IMR-90 (cell line): ENCODE measurements at regions not wholly inside any gene's neighbourhood (a gene's known extent, or its start where the extent isn't known, plus 50 kb on each side); places are given as distances from the start of the nearest gene placed in this dataset.

ENCODE experiments used
- ATAC-seq: fragments of 200-7000 bp; cut with Tn5 transposase; 2 replicates; pipeline ENCODE4 v1.9.1; 2020; ENCODE audit warnings: low read depth, mild to moderate bottlenecking, moderate library complexity
- BruUV-seq: library from RNA; stranded (reverse); fragments of 400-500 nt; replicated peaks from 2 replicates; lab custom pipeline; 2021; lab: Mats Ljungman, UMichigan
- CTCF ChIA-PET: fragments of 300-600 bp; formaldehyde crosslinking; extraction: SDS; loops from one replicate; lab custom pipeline; 2021; ENCODE audit warnings: antibody characterized with exemption; lab: Yijun Ruan, JAX
- POLR2A ChIA-PET: fragments of 300-600 bp; sonication (Branson Sonifier 250); formaldehyde crosslinking; loops from one replicate; lab custom pipeline; 2022; ENCODE audit warnings: antibody characterized with exemption; ENCODE audit not compliant: unreplicated experiment; lab: Charles Lee
- DNase-seq: peaks from one replicate; pipeline ENCODE4 v3.0.0; 2013
- H2AFZ ChIP-seq: replicated peaks from 2 replicates; pipeline ENCODE3; 2013; ENCODE audit warnings: low read length, mild to moderate bottlenecking; ENCODE audit not compliant: poor library complexity
- H2AK5ac ChIP-seq: 2 replicates; pipeline ENCODE4 v1.6.1; 2013; ENCODE audit warnings: low read depth, low read length, inconsistent platforms
- H2AK9ac ChIP-seq: replicated peaks from 2 replicates; pipeline ENCODE3; 2013; ENCODE audit warnings: mild to moderate bottlenecking, low read depth, low read length, moderate library complexity; ENCODE audit not compliant: poor library complexity
- H2BK120ac ChIP-seq: 2 replicates; pipeline ENCODE4 v1.6.1; 2013; ENCODE audit warnings: low read depth, low read length, inconsistent platforms
- H2BK15ac ChIP-seq: 3 replicates; pipeline ENCODE4 v1.6.1; 2013; ENCODE audit warnings: low read depth, low read length, inconsistent platforms
- H2BK20ac ChIP-seq: 2 replicates; pipeline ENCODE4 v1.6.1; 2013; ENCODE audit warnings: low read depth, mild to moderate bottlenecking, inconsistent platforms, low read length, moderate library complexity
- H2BK5ac ChIP-seq: 2 replicates; pipeline ENCODE4 v1.6.1; 2013; ENCODE audit warnings: mild to moderate bottlenecking, low read depth, low read length, inconsistent platforms; ENCODE audit not compliant: poor library complexity, severe bottlenecking
- H3K14ac ChIP-seq: replicated peaks from 2 replicates; pipeline ENCODE4 v1.6.1; 2013; ENCODE audit warnings: low read depth, low read length, inconsistent platforms
- H3K18ac ChIP-seq: 2 replicates; pipeline ENCODE4 v1.6.1; 2013; ENCODE audit warnings: low read depth, low read length, control low read depth
- H3K23ac ChIP-seq: 2 replicates; pipeline ENCODE4 v1.6.1; 2013; ENCODE audit warnings: low read depth, low read length, inconsistent platforms
- H3K27ac ChIP-seq: 2 replicates; pipeline ENCODE4 v1.5.1; 2013; ENCODE audit warnings: mild to moderate bottlenecking, control low read depth, low read length; ENCODE audit not compliant: insufficient read depth
- H3K27me3 ChIP-seq: 2 replicates; pipeline ENCODE4 v1.6.1; 2013; ENCODE audit warnings: low read length; ENCODE audit not compliant: control insufficient read depth, insufficient read depth
- H3K36me3 ChIP-seq: 2 replicates; pipeline ENCODE4 v1.6.1; 2013; ENCODE audit warnings: low read length, mixed read lengths; ENCODE audit not compliant: control insufficient read depth, insufficient read depth
- H3K4ac ChIP-seq: 2 replicates; pipeline ENCODE4 v1.6.1; 2013; ENCODE audit warnings: low read depth, low read length, inconsistent platforms
- H3K4me1 ChIP-seq: 2 replicates; pipeline ENCODE4 v1.6.1; 2013; ENCODE audit warnings: low read length, mixed read lengths; ENCODE audit not compliant: control insufficient read depth, insufficient read depth
- H3K4me2 ChIP-seq: 2 replicates; pipeline ENCODE4 v1.6.1; 2013; ENCODE audit warnings: low read depth, mild to moderate bottlenecking, control low read depth, low read length, moderate library complexity
- H3K4me3 ChIP-seq: 2 replicates; pipeline ENCODE4 v1.5.1; 2013; ENCODE audit warnings: low read depth, mild to moderate bottlenecking, control low read depth, low read length, moderate library complexity; ENCODE audit not compliant: insufficient read depth
- H3K56ac ChIP-seq: 2 replicates; pipeline ENCODE4 v1.6.1; 2013; ENCODE audit warnings: low read length, inconsistent platforms; ENCODE audit not compliant: insufficient read depth; ENCODE audit errors: extremely low read depth
- H3K79me1 ChIP-seq, 2 experiments: 2 replicates each; pipeline ENCODE4 v1.6.1; 2013; ENCODE audit warnings: low read length in 2 of 2, inconsistent platforms in 1 of 2, low read depth in 1 of 2
- H3K9ac ChIP-seq: 2 replicates; pipeline ENCODE4 v1.6.1; 2013; ENCODE audit warnings: low read depth, low read length, control low read depth
- H3K9me1 ChIP-seq: 2 replicates; pipeline ENCODE4 v1.6.1; 2013; ENCODE audit warnings: low read length, inconsistent platforms; ENCODE audit not compliant: insufficient read depth
- H3K9me3 ChIP-seq: 2 replicates; pipeline ENCODE4 v1.6.1; 2013; ENCODE audit warnings: low read length; ENCODE audit not compliant: control insufficient read depth, insufficient read depth
- H4K20me1 ChIP-seq: 2 replicates; pipeline ENCODE4 v1.6.1; 2013; ENCODE audit warnings: low read length, inconsistent platforms; ENCODE audit not compliant: insufficient read depth
- H4K5ac ChIP-seq: 2 replicates; pipeline ENCODE4 v1.6.1; 2013; ENCODE audit warnings: mild to moderate bottlenecking, low read depth, low read length, control low read depth
- H4K8ac ChIP-seq, 2 experiments: 2 replicates each; pipeline ENCODE4 v1.6.1; 2013; ENCODE audit warnings: low read depth in 2 of 2, low read length in 2 of 2, control low read depth in 1 of 2, inconsistent platforms in 1 of 2
- H4K91ac ChIP-seq: 2 replicates; pipeline ENCODE4 v1.6.1; 2013; ENCODE audit warnings: low read depth, low read length, inconsistent platforms; ENCODE audit not compliant: insufficient read depth
- BHLHE40 ChIP-seq: fragments of 150-350 bp; IDR thresholded peaks from 2 replicates; pipeline ENCODE4 v1.6.1; 2016; ENCODE audit warnings: mild to moderate bottlenecking, low read depth, low read length
- CHD1 ChIP-seq: IDR thresholded peaks from 2 replicates; pipeline ENCODE4 v1.6.1; 2012; ENCODE audit warnings: low read depth, low read length, improper control_type of control experiment
- FOS ChIP-seq: fragments of 150-350 bp; IDR thresholded peaks from 2 replicates; pipeline ENCODE4 v1.6.1; 2016; ENCODE audit warnings: low read depth, low read length
- MAFK ChIP-seq: IDR thresholded peaks from 2 replicates; pipeline ENCODE4 v1.6.1; 2012; ENCODE audit warnings: low read depth, low read length, improper control_type of control experiment
- NFE2L2 ChIP-seq: fragments of 150-350 bp; IDR thresholded peaks from 2 replicates; pipeline ENCODE4 v1.6.1; 2016; ENCODE audit warnings: low read depth, mild to moderate bottlenecking, low read length
- RAD21 ChIP-seq: IDR thresholded peaks from 2 replicates; pipeline ENCODE4 v1.6.1; 2012; ENCODE audit warnings: low read length, improper control_type of control experiment
- RFX5 ChIP-seq: IDR thresholded peaks from 2 replicates; pipeline ENCODE4 v1.8.0; 2012; ENCODE audit warnings: low read depth, mild to moderate bottlenecking, low read length, moderate library complexity
- SMC3 ChIP-seq: fragments of 150-350 bp; IDR thresholded peaks from 2 replicates; pipeline ENCODE4 v1.6.1; 2016; ENCODE audit warnings: low read depth, mild to moderate bottlenecking, antibody characterized with exemption, low read length, moderate library complexity
- WGBS, 2 experiments: methylation state at CpG; one replicate each; pipeline versions ENCODE4 v1.1.5 to v1.1.7; 2013; ENCODE audit warnings: missing lambda C conversion rate in 2 of 2; ENCODE audit not compliant: insufficient read length in 1 of 2; ENCODE audit errors: extremely low coverage in 2 of 2; 5-methylcytosine and 5-hydroxymethylcytosine counted together
- dilution Hi-C: fragments of 300-500 bp; cut with HindIII; formaldehyde crosslinking; loops from one replicate; pipeline ENCODE4 v1.14.3; 2018; ENCODE audit warnings: low sequenced_read_pairs; ENCODE audit not compliant: unreplicated experiment
- in situ Hi-C: fragments of 300-500 bp; cut with MboI; formaldehyde crosslinking; loops from 3 replicates; pipeline ENCODE4 v1.14.3; 2019; ENCODE audit warnings: low sequenced_read_pairs, inconsistent platforms, mixed read lengths
- intact Hi-C: fragments of 100-400 bp; cut with micrococcal nuclease; formaldehyde crosslinking; loops from 2 replicates; pipeline ENCODE4 v1.10.0; 2022
- TF ChIP-seq, protein P1 (sequence below): fragments of 150-350 bp; IDR thresholded peaks from 2 replicates; pipeline ENCODE4 v1.6.1; 2017; ENCODE audit warnings: mild to moderate bottlenecking, antibody characterized with exemption, low read length, low read depth

DNA sequence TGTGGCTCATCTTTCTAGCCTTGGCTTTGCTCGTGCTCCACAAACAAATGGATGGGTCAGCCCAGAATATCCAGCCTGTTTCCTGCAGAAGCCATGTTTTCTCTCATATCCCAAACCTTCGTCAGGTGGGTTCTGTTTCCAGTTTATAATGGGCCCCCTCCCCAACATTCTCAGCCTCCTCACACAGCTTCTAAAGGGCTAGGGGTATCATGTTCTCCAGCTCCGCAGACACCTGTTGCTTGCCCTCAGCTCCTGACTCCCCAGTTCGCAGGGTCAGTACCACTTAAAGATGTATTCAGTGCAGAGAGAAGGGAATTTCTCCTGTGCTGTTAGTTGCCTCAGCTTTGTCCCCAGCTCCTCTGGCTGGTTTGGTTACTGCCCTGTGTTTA is 447.3 kb upstream of the JARID2 start:
- Histone ChIP-seq H3K23ac (no peak overlapping the region), H3K9me3 (no peaks in the 10 kb centered on the region), H4K91ac (peak overlapping the region; percentile 55; the same call in 1 of the 2 replicates), H2BK15ac (0 out of 3 replicates have a peak overlapping the region, but pooled peaks have one; percentile 71), H2BK5ac (no peak overlapping the region), H3K36me3 (no peaks in the 10 kb centered on the region), H2AK9ac (peak overlapping the region; percentile 18), H2BK20ac (peak overlapping the region; percentile 11; the same call in 1 of the 2 replicates), H2AK5ac (peak overlapping the region; percentile 39; the same call in 1 of the 2 replicates), H3K79me1 (no peaks in the 10 kb centered on the region), H4K8ac (no peak overlapping the region), H3K18ac (no peak overlapping the region), H3K4me3 (no peak overlapping the region), H2BK120ac (peak overlapping the region; percentile 72; the same call in 1 of the 2 replicates), H3K27me3 (no peaks in the 10 kb centered on the region), H4K5ac (no peak overlapping the region), H3K9me1 (no peaks in the 10 kb centered on the region), H4K20me1 (no peaks in the 10 kb centered on the region), H3K14ac (peak overlapping the region; percentile 68; the same call in 1 of the 2 replicates), H3K56ac (no peak overlapping the region), H3K4ac (peak overlapping the region; percentile 34; the same call in 1 of the 2 replicates), H3K27ac (no peak overlapping the region), H3K4me1 (peaks cover 5% of the 10 kb centered on the region; the same call in 1 of the 2 replicates), H3K4me2 (no peak overlapping the region), H3K9ac (no peak overlapping the region), H2AFZ (no peak overlapping the region)
- no peak for DNase-seq
- WGBS, 2 experiments, result 48% methylated on average over 2 of the region's 4 CpGs; no CpG with 5 or more reads in 1 of the 2 experiments
- in situ Hi-C loops, result no loop called here
- no peak for TF ChIP-seq SMC3
- TF ChIP-seq RFX5, result no peak
- no peak for TF ChIP-seq CHD1
- TF ChIP-seq FOS, result no peak
- TF ChIP-seq BHLHE40, result no peak
- no peak for TF ChIP-seq NFE2L2
- TF ChIP-seq, protein P1, sequence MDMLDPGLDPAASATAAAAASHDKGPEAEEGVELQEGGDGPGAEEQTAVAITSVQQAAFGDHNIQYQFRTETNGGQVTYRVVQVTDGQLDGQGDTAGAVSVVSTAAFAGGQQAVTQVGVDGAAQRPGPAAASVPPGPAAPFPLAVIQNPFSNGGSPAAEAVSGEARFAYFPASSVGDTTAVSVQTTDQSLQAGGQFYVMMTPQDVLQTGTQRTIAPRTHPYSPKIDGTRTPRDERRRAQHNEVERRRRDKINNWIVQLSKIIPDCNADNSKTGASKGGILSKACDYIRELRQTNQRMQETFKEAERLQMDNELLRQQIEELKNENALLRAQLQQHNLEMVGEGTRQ, result no peak
- TF ChIP-seq MAFK, result no peak
- no peak for TF ChIP-seq RAD21
- intact Hi-C loops, result loop anchor here (10.0 kb wide), 1 partner anchor 584 kb away; no protein-coding TSS in a partner anchor
- ChIA-PET CTCF (interaction anchor here (0.5 to 0.6 kb wide), 2 partner anchors 10 to 27 kb away, joined by 3 read pairs; no protein-coding TSS in a partner anchor), POLR2A (no interaction called here)
- dilution Hi-C loops, result no loop called here
- no peak for ATAC-seq
- no TSS peak for BruUV-seq
